Lower leg skin (tissue), 4 donors: ENCODE measurements at regions not wholly inside any gene's neighbourhood (a gene's known extent, or its start where the extent isn't known, plus 50 kb on each side); places are given as distances from the start of the nearest gene placed in this dataset.

ENCODE experiments used
- DNase-seq, 2 donors: peaks; one replicate each; pipeline ENCODE4 v3.0.0-alpha.2; 2019; ENCODE audit warnings: low spot score in 2 of 2
- H3K4me3 ChIP-seq: fragments of 200-600 bp; sonication (generic); 2 replicates; pipeline ENCODE4 v1.5.1; 2017; ENCODE audit warnings: mild to moderate bottlenecking, low read depth; ENCODE audit not compliant: poor library complexity, severe bottlenecking
- POLR2A ChIP-seq, 2 donors: fragments of 450-650 bp; IDR thresholded peaks; one replicate each; pipeline ENCODE4 v1.6.1; 2016 to 2017; ENCODE audit warnings: antibody characterized with exemption in 2 of 2, mild to moderate bottlenecking in 1 of 2, moderate library complexity in 1 of 2
- WGBS, 2 donors: methylation state at CpG; one replicate each; pipeline ENCODE4 v1.1.5; 2018; 5-methylcytosine and 5-hydroxymethylcytosine counted together
- intact Hi-C: fragments of 100-400 bp; cut with DNase I; formaldehyde crosslinking; loops from one replicate; pipeline ENCODE4 v1.15.0; 2023; ENCODE audit warnings: low total_unique reads
- TF ChIP-seq, protein P1 (sequence below), 3 donors: fragments of 450-650 bp; IDR thresholded peaks; one replicate each; pipeline ENCODE4 v1.5.1; 2016; ENCODE audit warnings: antibody characterized with exemption in 3 of 3, mild to moderate bottlenecking in 3 of 3, moderate library complexity in 2 of 3

DNA sequence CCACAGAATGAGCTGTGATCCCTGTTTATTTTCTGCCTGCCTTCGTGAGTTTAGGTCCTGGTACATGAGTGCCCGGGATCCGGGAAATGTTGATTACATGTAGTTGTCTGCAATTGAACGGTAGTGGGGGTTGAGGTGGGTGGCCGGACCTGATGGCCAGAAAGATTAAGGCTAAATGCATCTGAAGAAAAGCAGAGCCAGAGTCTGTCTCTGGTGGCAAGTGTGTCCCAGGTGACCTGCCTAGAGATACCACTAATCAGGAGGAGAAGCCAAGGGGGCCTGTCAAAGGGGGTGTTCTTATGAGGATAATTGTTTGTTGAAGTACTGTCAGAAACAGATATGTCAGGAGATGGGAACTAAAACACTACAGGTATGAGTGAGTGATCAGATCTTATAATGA lies 154.0 kb upstream of the ASIC2 start:
- DNase-seq = no peak
- no peak overlapping the region for H3K4me3 ChIP-seq
- WGBS, 2 donors = 65 to 83% methylated on average over 5 of the region's 5 CpGs
- intact Hi-C loops = no loop called here
- TF ChIP-seq, protein P1, sequence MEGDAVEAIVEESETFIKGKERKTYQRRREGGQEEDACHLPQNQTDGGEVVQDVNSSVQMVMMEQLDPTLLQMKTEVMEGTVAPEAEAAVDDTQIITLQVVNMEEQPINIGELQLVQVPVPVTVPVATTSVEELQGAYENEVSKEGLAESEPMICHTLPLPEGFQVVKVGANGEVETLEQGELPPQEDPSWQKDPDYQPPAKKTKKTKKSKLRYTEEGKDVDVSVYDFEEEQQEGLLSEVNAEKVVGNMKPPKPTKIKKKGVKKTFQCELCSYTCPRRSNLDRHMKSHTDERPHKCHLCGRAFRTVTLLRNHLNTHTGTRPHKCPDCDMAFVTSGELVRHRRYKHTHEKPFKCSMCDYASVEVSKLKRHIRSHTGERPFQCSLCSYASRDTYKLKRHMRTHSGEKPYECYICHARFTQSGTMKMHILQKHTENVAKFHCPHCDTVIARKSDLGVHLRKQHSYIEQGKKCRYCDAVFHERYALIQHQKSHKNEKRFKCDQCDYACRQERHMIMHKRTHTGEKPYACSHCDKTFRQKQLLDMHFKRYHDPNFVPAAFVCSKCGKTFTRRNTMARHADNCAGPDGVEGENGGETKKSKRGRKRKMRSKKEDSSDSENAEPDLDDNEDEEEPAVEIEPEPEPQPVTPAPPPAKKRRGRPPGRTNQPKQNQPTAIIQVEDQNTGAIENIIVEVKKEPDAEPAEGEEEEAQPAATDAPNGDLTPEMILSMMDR (IDR thresholded peaks at IDR 0.05) = no peak
- no peak for TF ChIP-seq POLR2A (IDR thresholded peaks at IDR 0.05)

DNA sequence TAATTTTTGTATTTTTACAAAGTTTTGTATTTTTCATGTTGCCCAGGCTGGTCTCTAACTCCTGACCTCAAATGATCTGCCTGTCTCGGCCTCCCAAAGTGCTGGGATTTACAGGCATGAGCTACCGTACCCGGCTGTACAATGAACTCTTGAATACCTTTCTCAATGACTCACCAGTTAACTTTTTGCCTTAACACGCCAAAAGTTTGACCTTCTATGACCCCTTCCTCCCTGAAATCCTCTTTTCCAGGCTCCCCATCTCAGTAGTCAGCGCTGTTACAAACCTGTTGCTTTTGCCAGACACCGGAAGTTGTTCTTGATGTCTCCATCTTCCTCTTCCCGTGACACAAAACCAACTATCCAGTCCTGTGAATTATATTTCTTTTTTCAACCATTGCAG lies 158.1 kb upstream of the ASIC2 start:
- intact Hi-C loops = no loop called here
- 76 to 77% methylated on average over 7 of the region's 7 CpGs for WGBS, 2 donors
- no peak overlapping the region for H3K4me3 ChIP-seq
- DNase-seq = no peak
- TF ChIP-seq, protein P1 (IDR thresholded peaks at IDR 0.05) = no peak
- TF ChIP-seq POLR2A (IDR thresholded peaks at IDR 0.05) = no peak

DNA sequence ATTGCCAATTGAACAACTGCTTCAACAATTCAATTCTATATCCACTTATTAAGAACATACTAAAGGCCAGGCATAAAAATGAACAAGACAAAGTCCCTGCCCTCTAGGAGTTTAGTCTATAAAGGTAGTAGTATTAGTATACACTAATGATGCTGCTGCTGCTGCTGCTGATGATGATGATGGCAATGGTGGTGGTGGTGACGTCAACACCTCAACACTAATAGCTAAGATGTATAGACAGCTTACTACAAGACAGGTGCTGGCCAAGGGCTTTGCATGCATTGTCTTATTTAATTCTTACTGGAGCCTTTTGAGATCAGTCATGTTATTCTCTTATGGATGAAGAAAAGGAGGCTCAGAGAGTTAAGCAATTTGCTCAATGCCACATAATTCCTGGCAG lies 164.4 kb upstream of the ASIC2 start:
- WGBS, 2 donors = 77 to 84% methylated on average over 1 of the region's 1 CpG
- no peak for DNase-seq
- intact Hi-C loops = no loop called here
- H3K4me3 ChIP-seq = no peak overlapping the region
- TF ChIP-seq, protein P1 (IDR thresholded peaks at IDR 0.05) = no peak
- TF ChIP-seq POLR2A (IDR thresholded peaks at IDR 0.05) = no peak

DNA sequence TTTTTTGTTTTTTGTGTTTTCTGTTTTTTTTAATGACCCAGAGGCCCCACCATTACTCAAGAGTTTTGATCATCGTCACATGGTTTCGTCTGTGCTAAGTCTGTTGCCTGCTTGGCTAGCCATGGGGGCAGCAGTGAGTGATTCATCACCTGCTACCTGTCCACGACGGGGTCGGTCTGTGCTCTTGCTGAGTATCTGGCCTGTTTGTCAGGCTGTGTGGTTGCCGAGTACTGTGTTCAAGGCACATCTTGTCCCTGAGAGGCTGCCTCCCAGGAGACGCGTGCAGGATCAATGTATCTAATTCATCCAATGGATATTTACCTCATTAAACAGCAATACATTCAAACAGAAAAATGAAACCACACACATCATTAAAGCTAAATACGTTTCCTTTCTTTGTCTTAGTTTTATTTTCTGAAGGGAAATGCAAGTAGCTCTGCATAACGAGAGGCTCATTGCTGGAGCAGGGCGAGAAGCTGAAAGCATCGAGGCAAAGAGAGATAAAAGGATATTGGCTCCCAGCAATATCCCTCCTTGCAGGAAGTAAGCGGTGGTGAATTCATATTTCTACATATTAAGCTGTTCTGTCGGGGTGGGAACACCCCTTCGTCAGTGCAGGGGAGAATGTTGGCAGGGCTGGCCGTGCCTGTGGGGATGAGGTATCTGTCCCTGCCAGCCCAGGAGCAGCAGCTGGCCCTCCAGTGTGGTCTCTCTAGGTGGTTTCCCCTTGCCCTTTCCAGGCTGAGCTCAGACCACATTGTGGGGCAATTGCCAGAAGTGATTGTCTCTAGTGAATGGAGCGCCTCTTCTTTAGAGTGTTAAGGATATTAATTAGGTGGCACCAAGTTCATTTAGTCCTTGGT lies 166.2 kb upstream of the ASIC2 start:
- intact Hi-C loops = no loop called here
- no peak for DNase-seq
- H3K4me3 ChIP-seq = no peak overlapping the region
- TF ChIP-seq POLR2A (IDR thresholded peaks at IDR 0.05) = no peak
- TF ChIP-seq, protein P1 (IDR thresholded peaks at IDR 0.05) = no peak
- WGBS, 2 donors = 58 to 65% methylated on average over 17 of the region's 17 CpGs

DNA sequence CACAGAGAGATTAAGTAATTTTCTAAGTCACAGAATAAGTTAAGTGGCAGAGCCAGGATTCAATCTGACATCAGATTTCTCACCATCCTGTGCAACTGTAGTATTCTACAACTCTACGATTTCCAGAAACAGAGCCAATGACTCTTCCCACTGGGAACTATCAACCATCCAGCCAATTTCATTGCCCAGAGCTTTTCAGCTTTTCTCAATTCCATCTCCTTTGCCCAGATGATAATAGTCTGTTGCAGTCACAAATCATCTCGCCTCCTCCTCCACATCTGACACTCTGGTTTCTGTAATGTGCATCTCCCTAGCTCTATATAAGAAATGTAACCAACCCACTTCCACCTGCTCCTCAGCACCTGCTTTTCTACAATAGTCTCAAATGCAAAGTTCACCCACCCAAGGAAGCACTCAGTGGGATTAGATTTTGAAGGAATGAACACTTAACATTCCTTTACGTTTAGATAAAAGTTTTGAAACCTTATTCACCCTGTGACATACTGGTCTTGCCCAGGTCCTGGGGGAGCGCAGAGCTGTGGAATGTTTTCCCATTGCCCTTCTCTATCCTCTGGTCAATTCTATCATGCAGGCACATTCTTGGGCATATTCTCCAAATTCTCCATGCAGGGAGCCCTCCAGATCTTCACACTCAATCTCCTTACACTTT lies 167.8 kb upstream of the ASIC2 start:
- WGBS, 2 donors = 56 to 68% methylated on average over 4 of the region's 4 CpGs
- DNase-seq = no peak
- no peak overlapping the region for H3K4me3 ChIP-seq
- intact Hi-C loops = no loop called here
- TF ChIP-seq, protein P1 (IDR thresholded peaks at IDR 0.05) = no peak
- no peak for TF ChIP-seq POLR2A (IDR thresholded peaks at IDR 0.05)
